Activated T-cell treated with anti-CD3 and anti-CD28 coated beads, Interleukin-2, amount 50 U/mL, for 24 hours (primary cell): ENCODE measurements at regions not wholly inside any gene's neighbourhood (a gene's known extent, or its start where the extent isn't known, plus 50 kb on each side); places are given as distances from the start of the nearest gene placed in this dataset.
"Not testable (repeated sequence)": the region's sequence is repeated elsewhere in the genome, so short reads cannot be mapped to it uniquely, and the experiment has no call there.

Source experiments
- DNase-seq: peaks from one replicate; pipeline ENCODE4 v3.0.0-alpha.2; 2020
- H3K27ac Mint-ChIP-seq: 2 replicates; pipeline ENCODE4 v1.8.0; 2020; ENCODE audit warnings: mild to moderate bottlenecking, mixed read lengths
- H3K27me3 Mint-ChIP-seq: 2 replicates; pipeline ENCODE4 v1.8.0; 2020; ENCODE audit warnings: mixed read lengths
- H3K36me3 Mint-ChIP-seq: 2 replicates; pipeline ENCODE4 v1.8.0; 2020; ENCODE audit warnings: low read depth, mixed read lengths
- H3K4me1 Mint-ChIP-seq: 2 replicates; pipeline ENCODE4 v1.8.0; 2020; ENCODE audit warnings: low read depth, mixed read lengths
- H3K4me3 Mint-ChIP-seq: 2 replicates; pipeline ENCODE4 v1.8.0; 2020; ENCODE audit warnings: mild to moderate bottlenecking, moderate library complexity, mixed read lengths
- H3K9me3 Mint-ChIP-seq: 2 replicates; pipeline ENCODE4 v1.8.0; 2020; ENCODE audit warnings: mixed read lengths

GRCh38 chr22:12541412-12542170 is 2986.4 kb upstream of the OR11H1 start:
- H3K27me3 Mint-ChIP-seq, DNase-seq, H3K36me3 Mint-ChIP-seq, H3K27ac Mint-ChIP-seq, H3K4me1 Mint-ChIP-seq, H3K4me3 Mint-ChIP-seq, H3K9me3 Mint-ChIP-seq: not testable (repeated sequence)

- not testable (repeated sequence) for H3K27me3 Mint-ChIP-seq, H3K4me3 Mint-ChIP-seq, H3K4me1 Mint-ChIP-seq, H3K27ac Mint-ChIP-seq, H3K9me3 Mint-ChIP-seq, H3K36me3 Mint-ChIP-seq, DNase-seq
These were observed 2974.6 kb upstream of the OR11H1 start for GRCh38 chr22:12553366-12553765.

- H3K4me1 Mint-ChIP-seq, H3K36me3 Mint-ChIP-seq, H3K27ac Mint-ChIP-seq, H3K4me3 Mint-ChIP-seq, DNase-seq, H3K9me3 Mint-ChIP-seq, H3K27me3 Mint-ChIP-seq: not testable (repeated sequence)
These were observed 2973.3 kb upstream of the OR11H1 start for GRCh38 chr22:12554648-12555192.

GRCh38 chr22:12571500-12571899 is 2956.5 kb upstream of the OR11H1 start:
- not testable (repeated sequence) for H3K9me3 Mint-ChIP-seq, H3K27ac Mint-ChIP-seq, DNase-seq, H3K4me3 Mint-ChIP-seq, H3K4me1 Mint-ChIP-seq, H3K36me3 Mint-ChIP-seq, H3K27me3 Mint-ChIP-seq

GRCh38 chr22:12579655-12580054 is 2948.3 kb upstream of the OR11H1 start:
- H3K4me3 Mint-ChIP-seq, H3K9me3 Mint-ChIP-seq, H3K4me1 Mint-ChIP-seq, H3K36me3 Mint-ChIP-seq, H3K27me3 Mint-ChIP-seq, H3K27ac Mint-ChIP-seq, DNase-seq: not testable (repeated sequence)

- H3K4me1 Mint-ChIP-seq, H3K27me3 Mint-ChIP-seq, H3K4me3 Mint-ChIP-seq, H3K27ac Mint-ChIP-seq, DNase-seq, H3K9me3 Mint-ChIP-seq, H3K36me3 Mint-ChIP-seq: not testable (repeated sequence)
These were observed 2943.5 kb upstream of the OR11H1 start for GRCh38 chr22:12584457-12584856.

- H3K27ac Mint-ChIP-seq, H3K27me3 Mint-ChIP-seq, DNase-seq, H3K4me1 Mint-ChIP-seq, H3K36me3 Mint-ChIP-seq, H3K9me3 Mint-ChIP-seq, H3K4me3 Mint-ChIP-seq: not testable (repeated sequence)
These were observed 2943.1 kb upstream of the OR11H1 start for GRCh38 chr22:12584874-12585273.

- not testable (repeated sequence) for DNase-seq, H3K4me3 Mint-ChIP-seq, H3K27ac Mint-ChIP-seq, H3K36me3 Mint-ChIP-seq, H3K27me3 Mint-ChIP-seq, H3K4me1 Mint-ChIP-seq
- peaks cover 42% of the 10 kb centered on the region for H3K9me3 Mint-ChIP-seq
These were observed 2932.3 kb upstream of the OR11H1 start for GRCh38 chr22:12595724-12596123.

GRCh38 chr22:12597778-12598177 is 2930.2 kb upstream of the OR11H1 start:
- H3K4me1 Mint-ChIP-seq, H3K27ac Mint-ChIP-seq, DNase-seq, H3K4me3 Mint-ChIP-seq, H3K27me3 Mint-ChIP-seq, H3K36me3 Mint-ChIP-seq: not testable (repeated sequence)
- H3K9me3 Mint-ChIP-seq, result peaks cover 46% of the 10 kb centered on the region

GRCh38 chr22:12601510-12601869 is 2926.5 kb upstream of the OR11H1 start:
- not testable (repeated sequence) for H3K27ac Mint-ChIP-seq, DNase-seq, H3K27me3 Mint-ChIP-seq, H3K4me1 Mint-ChIP-seq, H3K36me3 Mint-ChIP-seq, H3K4me3 Mint-ChIP-seq
- peaks cover 44% of the 10 kb centered on the region for H3K9me3 Mint-ChIP-seq

GRCh38 chr22:12601870-12602779 is 2925.9 kb upstream of the OR11H1 start:
- peaks cover 51% of the 10 kb centered on the region for H3K9me3 Mint-ChIP-seq
- H3K4me1 Mint-ChIP-seq, result no peaks in the 10 kb centered on the region
- no peaks in the 10 kb centered on the region for H3K36me3 Mint-ChIP-seq
- DNase-seq, result no peak
- no peak overlapping the region for H3K27ac Mint-ChIP-seq
- H3K27me3 Mint-ChIP-seq, result no peaks in the 10 kb centered on the region
- no peak overlapping the region for H3K4me3 Mint-ChIP-seq

- H3K36me3 Mint-ChIP-seq, H3K27ac Mint-ChIP-seq, H3K4me1 Mint-ChIP-seq, H3K4me3 Mint-ChIP-seq, H3K27me3 Mint-ChIP-seq, DNase-seq: not testable (repeated sequence)
- peaks cover 52% of the 10 kb centered on the region for H3K9me3 Mint-ChIP-seq
These were observed 2924.6 kb upstream of the OR11H1 start for GRCh38 chr22:12603399-12603798.

- not testable (repeated sequence) for H3K27ac Mint-ChIP-seq, H3K36me3 Mint-ChIP-seq, H3K27me3 Mint-ChIP-seq, DNase-seq, H3K4me1 Mint-ChIP-seq, H3K4me3 Mint-ChIP-seq
- H3K9me3 Mint-ChIP-seq, result peaks cover 49% of the 10 kb centered on the region
These were observed 2924.2 kb upstream of the OR11H1 start for GRCh38 chr22:12603833-12604232.

- not testable (repeated sequence) for DNase-seq, H3K4me1 Mint-ChIP-seq, H3K4me3 Mint-ChIP-seq, H3K36me3 Mint-ChIP-seq, H3K27me3 Mint-ChIP-seq, H3K27ac Mint-ChIP-seq
- peaks cover 36% of the 10 kb centered on the region for H3K9me3 Mint-ChIP-seq
These were observed 2919.5 kb upstream of the OR11H1 start for GRCh38 chr22:12608454-12608853.

GRCh38 chr22:12613199-12613598 is 2914.8 kb upstream of the OR11H1 start:
- no peak for DNase-seq
- Mint-ChIP-seq H3K4me1 (no peaks in the 10 kb centered on the region), H3K9me3 (peaks cover 38% of the 10 kb centered on the region), H3K27ac (no peak overlapping the region), H3K4me3 (no peak overlapping the region), H3K27me3 (no peaks in the 10 kb centered on the region), H3K36me3 (no peaks in the 10 kb centered on the region)
